Fibroblast of mammary gland (primary cell): ENCODE measurements at regions not wholly inside any gene's neighbourhood (a gene's known extent, or its start where the extent isn't known, plus 50 kb on each side); places are given as distances from the start of the nearest gene placed in this dataset.
A peak's percentile ranks its signal among the peaks of the same experiment; 100 is the strongest.

Source experiments
- DNase-seq: peaks from one replicate; pipeline ENCODE4 v3.0.0-alpha.2; 2010; ENCODE audit warnings: low read depth
- H3K4me3 ChIP-seq: 2 replicates; pipeline ENCODE4 v1.5.1; 2011; ENCODE audit warnings: low read depth, mild to moderate bottlenecking, low read length, moderate library complexity; ENCODE audit not compliant: control insufficient read depth
- CTCF ChIP-seq: conservative IDR thresholded peaks from 2 replicates; pipeline ENCODE4 v1.5.1; 2011; ENCODE audit warnings: low read depth, low read length, inconsistent platforms; ENCODE audit not compliant: control insufficient read depth, insufficient read depth

GRCh38 chr6:44659726-44660125 lies 272.2 kb downstream of the CDC5L start:
- no peak for TF ChIP-seq CTCF
- DNase-seq = no peak
- no peak overlapping the region for H3K4me3 ChIP-seq

- H3K4me3 ChIP-seq = no peak overlapping the region
- TF ChIP-seq CTCF = no peak
- DNase-seq = peak; percentile 30
Measured at GRCh38 chr6:44660561-44661220, 273.2 kb downstream of the CDC5L start.

- no peak for DNase-seq
- H3K4me3 ChIP-seq = no peak overlapping the region
- TF ChIP-seq CTCF = no peak
Measured at GRCh38 chr6:44661221-44662008, 273.9 kb downstream of the CDC5L start.

GRCh38 chr6:44662461-44663121 lies 275.1 kb downstream of the CDC5L start:
- no peak overlapping the region for H3K4me3 ChIP-seq
- no peak for TF ChIP-seq CTCF
- DNase-seq = no peak

GRCh38 chr6:44663860-44664634 lies 276.5 kb downstream of the CDC5L start:
- no peak for DNase-seq
- no peak overlapping the region for H3K4me3 ChIP-seq
- TF ChIP-seq CTCF = no peak

GRCh38 chr6:44664716-44665115 lies 277.2 kb downstream of the CDC5L start:
- TF ChIP-seq CTCF = no peak
- no peak overlapping the region for H3K4me3 ChIP-seq
- DNase-seq = no peak
